ENCODE measurements at regions not wholly inside any gene's neighbourhood (a gene's known extent, or its start where the extent isn't known, plus 50 kb on each side); places are given as distances from the start of the nearest gene placed in this dataset.

DNA sequence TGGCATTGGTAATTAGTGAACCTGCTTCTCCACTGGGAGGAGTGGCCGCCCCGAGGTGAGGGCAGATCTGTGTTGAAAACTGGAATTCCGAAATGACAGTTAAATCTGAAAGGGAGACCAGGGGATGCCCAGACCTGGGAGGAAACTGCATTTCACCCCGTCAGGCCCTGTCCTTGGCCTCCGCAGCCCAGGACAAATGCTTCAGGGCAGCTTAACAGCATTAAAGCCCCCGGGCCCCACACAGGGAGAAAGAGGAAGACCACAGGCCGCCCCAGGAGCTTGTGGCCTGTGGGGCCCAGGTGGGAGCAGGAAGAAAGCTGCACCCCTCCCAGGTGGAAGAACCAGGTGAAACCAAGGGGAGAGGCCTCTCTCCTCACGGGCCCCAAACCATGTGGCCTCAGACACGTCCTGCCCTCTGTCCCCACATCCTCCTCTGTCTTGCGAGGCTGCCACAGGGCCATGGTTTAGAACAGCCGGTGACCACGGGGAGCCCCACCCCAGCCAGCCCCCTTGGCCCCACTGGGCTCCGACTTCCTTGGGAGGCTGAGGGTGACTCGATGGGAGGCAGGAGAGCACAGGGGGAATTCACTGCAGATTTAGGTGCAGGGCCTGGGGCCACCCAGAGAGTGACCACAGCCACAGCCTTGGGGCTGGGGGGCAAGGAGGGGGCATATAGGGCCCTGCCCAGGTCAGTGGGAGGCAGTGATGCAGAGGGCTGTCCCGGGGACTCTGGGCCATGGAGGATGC lies 265.4 kb downstream of the ADGRD1 start:
- no peak overlapping the region for H3K4me3 Mint-ChIP-seq (ENCODE audit: unreplicated experiment)
- H3K27me3 Mint-ChIP-seq (ENCODE audit: insufficient read depth, unreplicated experiment) = no peaks in the 10 kb centered on the region
- TF ChIP-seq, protein P1, sequence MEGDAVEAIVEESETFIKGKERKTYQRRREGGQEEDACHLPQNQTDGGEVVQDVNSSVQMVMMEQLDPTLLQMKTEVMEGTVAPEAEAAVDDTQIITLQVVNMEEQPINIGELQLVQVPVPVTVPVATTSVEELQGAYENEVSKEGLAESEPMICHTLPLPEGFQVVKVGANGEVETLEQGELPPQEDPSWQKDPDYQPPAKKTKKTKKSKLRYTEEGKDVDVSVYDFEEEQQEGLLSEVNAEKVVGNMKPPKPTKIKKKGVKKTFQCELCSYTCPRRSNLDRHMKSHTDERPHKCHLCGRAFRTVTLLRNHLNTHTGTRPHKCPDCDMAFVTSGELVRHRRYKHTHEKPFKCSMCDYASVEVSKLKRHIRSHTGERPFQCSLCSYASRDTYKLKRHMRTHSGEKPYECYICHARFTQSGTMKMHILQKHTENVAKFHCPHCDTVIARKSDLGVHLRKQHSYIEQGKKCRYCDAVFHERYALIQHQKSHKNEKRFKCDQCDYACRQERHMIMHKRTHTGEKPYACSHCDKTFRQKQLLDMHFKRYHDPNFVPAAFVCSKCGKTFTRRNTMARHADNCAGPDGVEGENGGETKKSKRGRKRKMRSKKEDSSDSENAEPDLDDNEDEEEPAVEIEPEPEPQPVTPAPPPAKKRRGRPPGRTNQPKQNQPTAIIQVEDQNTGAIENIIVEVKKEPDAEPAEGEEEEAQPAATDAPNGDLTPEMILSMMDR (IDR thresholded peaks at IDR 0.05; ENCODE audit: unreplicated experiment) = no peak
- H3K4me1 Mint-ChIP-seq (ENCODE audit: insufficient read depth, unreplicated experiment) = peaks cover 7% of the 10 kb centered on the region
- H3K9me3 Mint-ChIP-seq (ENCODE audit: unreplicated experiment) = no peaks in the 10 kb centered on the region
- no peak for DNase-seq (ENCODE audit: unreplicated experiment)
- no peak overlapping the region for H3K27ac Mint-ChIP-seq (ENCODE audit: low read depth, unreplicated experiment)
- intact Hi-C loops (cut with micrococcal nuclease) = no loop called here
- H3K36me3 Mint-ChIP-seq (ENCODE audit: insufficient read depth, unreplicated experiment) = no peaks in the 10 kb centered on the region
- CTCF ChIA-PET = no interaction called here
- BruUV-seq (replicated peaks) = no TSS peak
- POLR2A ChIA-PET = no interaction called here

DNA sequence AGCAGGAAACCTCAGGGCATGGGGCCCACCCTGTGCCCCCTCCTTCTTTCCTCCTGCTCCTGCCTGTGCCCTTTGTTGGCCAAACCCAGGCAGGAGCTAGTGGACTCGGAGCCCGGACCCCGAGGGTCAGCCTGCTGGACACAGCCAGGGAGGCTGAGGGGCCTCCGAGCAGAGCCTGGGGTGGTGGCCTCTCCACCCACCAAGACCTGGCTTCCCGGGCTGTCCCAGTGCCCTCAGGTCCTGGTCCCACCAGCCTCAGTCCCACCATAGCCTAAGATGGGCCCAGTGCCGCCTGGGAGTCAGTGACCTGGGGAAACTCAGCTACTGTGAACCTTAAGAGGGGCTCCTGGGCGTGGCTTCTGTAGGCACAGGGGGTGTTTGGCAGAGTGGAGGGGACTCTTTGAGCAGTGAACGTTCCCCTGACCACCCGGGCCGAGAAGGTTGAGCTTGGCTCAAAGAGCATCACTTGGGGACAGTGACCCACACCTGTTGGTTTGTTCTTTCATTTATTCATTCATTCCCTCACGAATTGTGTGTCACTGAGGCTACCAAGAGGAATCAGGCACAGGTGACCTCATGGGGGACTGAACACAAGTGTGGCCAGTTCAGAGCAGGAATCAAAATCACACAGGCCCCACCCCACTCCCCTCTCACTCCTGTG lies 266.1 kb downstream of the ADGRD1 start:
- H3K4me3 Mint-ChIP-seq (ENCODE audit: unreplicated experiment) = no peak overlapping the region
- DNase-seq (ENCODE audit: unreplicated experiment) = no peak
- CTCF ChIA-PET = interaction anchor here (0.6 kb wide), 1 partner anchor 592 kb away, joined by 4 read pairs; no protein-coding TSS in a partner anchor
- TF ChIP-seq, protein P1 (IDR thresholded peaks at IDR 0.05; ENCODE audit: unreplicated experiment) = no peak
- POLR2A ChIA-PET = no interaction called here
- H3K4me1 Mint-ChIP-seq (ENCODE audit: insufficient read depth, unreplicated experiment) = peaks cover 7% of the 10 kb centered on the region
- no peaks in the 10 kb centered on the region for H3K27me3 Mint-ChIP-seq (ENCODE audit: insufficient read depth, unreplicated experiment)
- no peaks in the 10 kb centered on the region for H3K9me3 Mint-ChIP-seq (ENCODE audit: unreplicated experiment)
- no TSS peak for BruUV-seq (replicated peaks)
- H3K27ac Mint-ChIP-seq (ENCODE audit: low read depth, unreplicated experiment) = no peak overlapping the region
- intact Hi-C loops (cut with micrococcal nuclease) = no loop called here
- no peaks in the 10 kb centered on the region for H3K36me3 Mint-ChIP-seq (ENCODE audit: insufficient read depth, unreplicated experiment)

DNA sequence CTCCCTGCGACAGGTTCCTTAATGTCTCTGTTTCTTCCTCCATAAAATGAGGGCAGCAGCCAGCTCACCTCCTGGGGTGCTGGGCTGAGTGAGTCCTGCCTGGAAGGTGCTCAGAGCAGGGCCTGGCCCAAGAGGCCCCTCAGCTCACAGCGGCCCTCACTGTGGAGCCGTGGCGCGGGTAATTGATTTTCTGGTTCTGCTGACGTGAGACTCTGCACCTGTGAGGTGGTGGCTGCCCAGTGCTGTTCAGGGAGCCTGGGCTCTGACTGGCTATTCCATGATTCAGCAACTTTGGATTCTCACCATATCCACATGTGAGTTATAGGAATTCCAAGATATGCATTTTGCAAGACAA lies 266.6 kb downstream of the ADGRD1 start:
- DNase-seq (ENCODE audit: unreplicated experiment) = no peak
- ChIA-PET CTCF (interaction anchor here (0.6 kb wide), 1 partner anchor 591 kb away, joined by 4 read pairs; no protein-coding TSS in a partner anchor), POLR2A (no interaction called here)
- Mint-ChIP-seq H3K4me1 (ENCODE audit: insufficient read depth, unreplicated experiment) (peaks cover 7% of the 10 kb centered on the region), H3K36me3 (ENCODE audit: insufficient read depth, unreplicated experiment) (no peaks in the 10 kb centered on the region), H3K4me3 (ENCODE audit: unreplicated experiment) (no peak overlapping the region), H3K9me3 (ENCODE audit: unreplicated experiment) (no peaks in the 10 kb centered on the region), H3K27me3 (ENCODE audit: insufficient read depth, unreplicated experiment) (no peaks in the 10 kb centered on the region), H3K27ac (ENCODE audit: low read depth, unreplicated experiment) (no peak overlapping the region)
- no TSS peak for BruUV-seq (replicated peaks)
- TF ChIP-seq, protein P1 (IDR thresholded peaks at IDR 0.05; ENCODE audit: unreplicated experiment) = no peak
- intact Hi-C loops (cut with micrococcal nuclease) = no loop called here

DNA sequence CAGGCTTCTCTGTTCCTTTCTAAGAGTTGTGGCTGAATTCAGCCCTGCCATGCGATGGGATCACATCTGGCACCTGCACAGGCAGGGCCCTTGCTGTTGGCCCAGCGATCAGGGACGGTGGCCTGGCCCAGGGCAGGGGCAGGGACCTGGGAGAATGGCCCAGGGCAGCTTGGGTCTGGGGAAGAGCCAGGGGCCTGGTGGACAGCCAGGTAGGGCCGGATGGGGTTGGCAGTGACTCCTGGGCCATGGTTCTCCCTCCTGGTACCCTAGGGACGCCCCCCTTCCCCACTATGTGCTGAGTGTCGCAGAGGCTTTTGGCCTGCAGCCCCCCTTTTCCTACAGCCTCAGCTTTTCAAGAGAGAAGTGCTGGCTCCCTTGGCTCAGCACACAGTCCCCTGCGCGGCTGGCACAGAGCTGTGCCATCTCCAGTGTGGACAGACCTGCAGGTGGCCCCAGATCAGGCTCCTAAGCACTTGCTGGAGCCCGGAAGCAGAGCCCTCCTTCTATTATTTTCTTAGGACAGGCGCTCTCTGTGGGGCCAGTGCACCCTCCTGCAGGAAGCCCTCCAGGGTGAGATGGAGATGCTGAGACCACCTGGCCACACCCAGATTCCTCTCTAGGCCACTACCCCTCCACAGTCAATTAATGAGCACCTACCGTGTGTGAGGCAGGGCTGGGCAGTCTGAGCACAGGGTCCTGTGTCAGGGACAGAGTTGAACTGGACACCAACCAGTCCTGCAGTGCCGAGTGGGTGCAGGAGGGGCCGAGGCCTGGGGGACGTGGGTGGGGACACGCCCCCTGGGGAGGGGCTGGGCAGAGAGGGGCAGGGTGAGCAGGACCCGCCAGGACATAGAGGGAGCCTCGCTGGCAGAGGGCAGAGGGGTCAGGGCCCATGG lies 267.6 kb downstream of the ADGRD1 start:
- intact Hi-C loops (cut with micrococcal nuclease) = no loop called here
- DNase-seq (ENCODE audit: unreplicated experiment) = no peak
- BruUV-seq (replicated peaks) = no TSS peak
- Mint-ChIP-seq H3K9me3 (ENCODE audit: unreplicated experiment) (no peaks in the 10 kb centered on the region), H3K27me3 (ENCODE audit: insufficient read depth, unreplicated experiment) (no peaks in the 10 kb centered on the region), H3K4me3 (ENCODE audit: unreplicated experiment) (no peak overlapping the region), H3K27ac (ENCODE audit: low read depth, unreplicated experiment) (no peak overlapping the region), H3K4me1 (ENCODE audit: insufficient read depth, unreplicated experiment) (peaks cover 7% of the 10 kb centered on the region), H3K36me3 (ENCODE audit: insufficient read depth, unreplicated experiment) (no peaks in the 10 kb centered on the region)
- TF ChIP-seq, protein P1 (IDR thresholded peaks at IDR 0.05; ENCODE audit: unreplicated experiment) = no peak
- POLR2A ChIA-PET = no interaction called here
- CTCF ChIA-PET = interaction anchor here (0.6 kb wide), 1 partner anchor 11 kb away, joined by 4 read pairs; no protein-coding TSS in a partner anchor

Measured in MCF 10A (cell line).